HUES6 (cell line): ENCODE measurements at regions not wholly inside any gene's neighbourhood (a gene's known extent, or its start where the extent isn't known, plus 50 kb on each side); places are given as distances from the start of the nearest gene placed in this dataset.

Experiments used
- H3K27ac ChIP-seq: 2 replicates; pipeline ENCODE4 v1.7.0; 2013; ENCODE audit warnings: low read depth, mild to moderate bottlenecking, low read length, inconsistent platforms
- H3K27me3 ChIP-seq: 2 replicates; pipeline ENCODE4 v1.6.1; 2013; ENCODE audit warnings: low read length; ENCODE audit not compliant: control insufficient read depth, insufficient read depth
- H3K36me3 ChIP-seq: 2 replicates; pipeline ENCODE4 v1.6.1; 2013; ENCODE audit warnings: low read length; ENCODE audit not compliant: control insufficient read depth, insufficient read depth
- H3K4me1 ChIP-seq: 2 replicates; pipeline ENCODE4 v1.6.1; 2013; ENCODE audit warnings: low read length; ENCODE audit not compliant: control insufficient read depth, insufficient read depth
- H3K4me3 ChIP-seq: 2 replicates; pipeline ENCODE4 v1.5.1; 2013; ENCODE audit warnings: low read depth, low read length
- H3K9ac ChIP-seq: one replicate; pipeline ENCODE4 v1.6.1; 2013; ENCODE audit warnings: mild to moderate bottlenecking, low read length
- H3K9me3 ChIP-seq: 2 replicates; pipeline ENCODE4 v1.6.1; 2013; ENCODE audit warnings: low read depth, low read length; ENCODE audit not compliant: control insufficient read depth, insufficient read depth

- Histone ChIP-seq H3K4me3 (no peak overlapping the region), H3K36me3 (no peaks in the 10 kb centered on the region), H3K9me3 (peaks cover 18% of the 10 kb centered on the region), H3K27ac (no peak overlapping the region), H3K27me3 (no peaks in the 10 kb centered on the region), H3K9ac (no peak overlapping the region), H3K4me1 (no peaks in the 10 kb centered on the region)
These were observed 584.0 kb upstream of the TMPRSS15 start for GRCh38 chr21:18987520-18988026.

DNA sequence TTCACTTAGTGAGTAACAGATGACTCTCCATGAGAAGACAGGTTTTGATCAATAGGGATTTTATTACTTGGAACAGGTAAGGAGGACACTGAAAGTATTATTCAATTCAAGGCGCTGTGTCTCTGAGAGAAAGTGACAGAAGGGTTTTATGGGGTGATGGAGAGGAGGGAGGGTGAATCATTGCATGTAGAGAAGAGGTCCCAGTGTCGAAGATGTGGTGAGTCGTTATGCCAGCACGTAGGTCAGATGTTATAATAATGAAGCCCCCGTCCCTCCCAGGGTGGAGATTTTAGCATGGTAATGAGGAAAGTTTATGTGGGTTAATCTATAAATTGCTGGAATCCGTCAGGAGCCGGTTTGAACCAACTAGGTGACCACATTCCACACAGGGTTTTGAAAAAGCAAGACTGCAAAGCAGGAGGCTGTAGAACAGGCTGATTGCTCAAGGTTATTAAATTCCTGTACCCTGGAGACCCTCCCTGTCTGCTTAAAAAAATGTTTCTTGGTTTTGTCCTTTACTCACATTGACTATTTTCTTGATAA lies 586.4 kb upstream of the TMPRSS15 start:
- H3K36me3 ChIP-seq, result no peaks in the 10 kb centered on the region
- 0 out of 2 replicates have a peak, but pooled peaks cover 3% of the 10 kb centered on the region for H3K9me3 ChIP-seq
- H3K27me3 ChIP-seq, result no peaks in the 10 kb centered on the region
- H3K4me1 ChIP-seq, result no peaks in the 10 kb centered on the region
- H3K27ac ChIP-seq, result no peak overlapping the region
- no peak overlapping the region for H3K4me3 ChIP-seq
- H3K9ac ChIP-seq, result no peak overlapping the region

GRCh38 chr21:18991846-18992245 lies 588.3 kb upstream of the TMPRSS15 start:
- H3K4me1 ChIP-seq, result no peaks in the 10 kb centered on the region
- H3K27ac ChIP-seq, result no peak overlapping the region
- no peaks in the 10 kb centered on the region for H3K36me3 ChIP-seq
- H3K4me3 ChIP-seq, result no peak overlapping the region
- no peak overlapping the region for H3K9ac ChIP-seq
- H3K9me3 ChIP-seq, result 0 out of 2 replicates have a peak, but pooled peaks cover under 1% of the 10 kb centered on the region
- H3K27me3 ChIP-seq, result no peaks in the 10 kb centered on the region

GRCh38 chr21:19010251-19010650 lies 606.7 kb upstream of the TMPRSS15 start:
- no peak overlapping the region for H3K4me3 ChIP-seq
- H3K27me3 ChIP-seq, result no peaks in the 10 kb centered on the region
- H3K4me1 ChIP-seq, result no peaks in the 10 kb centered on the region
- H3K9me3 ChIP-seq, result no peaks in the 10 kb centered on the region
- H3K36me3 ChIP-seq, result no peaks in the 10 kb centered on the region
- no peak overlapping the region for H3K9ac ChIP-seq
- H3K27ac ChIP-seq, result no peak overlapping the region

DNA sequence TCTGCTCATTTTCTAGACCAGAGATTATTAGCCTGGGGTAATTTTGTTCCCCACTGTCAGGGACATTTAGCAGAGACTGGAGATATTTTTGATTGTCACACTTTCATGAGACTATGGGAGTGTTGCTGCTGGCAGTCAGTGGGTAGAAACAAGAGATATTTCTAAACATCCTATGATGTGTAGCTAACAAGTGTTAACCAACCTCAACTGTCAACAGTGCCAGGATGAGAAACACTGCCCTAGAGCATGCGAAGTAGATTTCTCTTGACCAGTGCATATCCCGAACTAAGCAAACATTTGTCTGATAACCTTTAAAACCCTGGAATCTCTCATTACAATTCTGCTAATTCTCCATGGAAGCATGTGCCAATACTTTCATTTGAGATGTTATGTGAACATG lies 607.4 kb upstream of the TMPRSS15 start:
- Histone ChIP-seq H3K27ac (no peak overlapping the region), H3K9ac (no peak overlapping the region), H3K4me1 (no peaks in the 10 kb centered on the region), H3K4me3 (no peak overlapping the region), H3K36me3 (no peaks in the 10 kb centered on the region), H3K27me3 (no peaks in the 10 kb centered on the region), H3K9me3 (no peaks in the 10 kb centered on the region)

- no peaks in the 10 kb centered on the region for H3K4me1 ChIP-seq
- H3K9me3 ChIP-seq, result no peaks in the 10 kb centered on the region
- H3K9ac ChIP-seq, result no peak overlapping the region
- no peaks in the 10 kb centered on the region for H3K36me3 ChIP-seq
- H3K27ac ChIP-seq, result no peak overlapping the region
- H3K27me3 ChIP-seq, result no peaks in the 10 kb centered on the region
- H3K4me3 ChIP-seq, result no peak overlapping the region
These were observed 607.9 kb upstream of the TMPRSS15 start for GRCh38 chr21:19011451-19011850.

DNA sequence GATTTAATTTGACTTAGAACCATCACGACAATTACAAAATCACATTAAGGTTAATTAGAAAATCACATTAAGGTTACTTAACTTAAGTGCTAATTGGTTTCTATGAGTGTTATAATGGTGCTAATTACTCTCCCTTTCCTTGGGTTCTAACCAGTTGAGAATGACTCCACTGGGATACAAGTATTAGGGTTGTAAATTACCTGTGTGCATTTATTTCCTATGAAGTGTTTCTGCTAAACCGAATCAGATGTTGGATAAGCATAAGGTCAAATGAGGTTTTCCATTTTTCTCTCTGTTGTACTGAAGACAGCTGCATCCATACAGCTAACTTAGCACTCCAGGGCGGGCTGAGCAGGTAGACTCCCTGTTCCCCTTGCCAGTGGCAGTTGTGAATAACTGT lies 610.3 kb upstream of the TMPRSS15 start:
- H3K27ac ChIP-seq, result no peak overlapping the region
- no peaks in the 10 kb centered on the region for H3K36me3 ChIP-seq
- no peak overlapping the region for H3K9ac ChIP-seq
- no peak overlapping the region for H3K4me3 ChIP-seq
- no peaks in the 10 kb centered on the region for H3K4me1 ChIP-seq
- no peaks in the 10 kb centered on the region for H3K27me3 ChIP-seq
- no peaks in the 10 kb centered on the region for H3K9me3 ChIP-seq

- H3K9me3 ChIP-seq, result no peaks in the 10 kb centered on the region
- no peaks in the 10 kb centered on the region for H3K4me1 ChIP-seq
- H3K36me3 ChIP-seq, result no peaks in the 10 kb centered on the region
- no peaks in the 10 kb centered on the region for H3K27me3 ChIP-seq
- no peak overlapping the region for H3K9ac ChIP-seq
- H3K27ac ChIP-seq, result no peak overlapping the region
- no peak overlapping the region for H3K4me3 ChIP-seq
These were observed 614.9 kb upstream of the TMPRSS15 start for GRCh38 chr21:19018529-19018928.

DNA sequence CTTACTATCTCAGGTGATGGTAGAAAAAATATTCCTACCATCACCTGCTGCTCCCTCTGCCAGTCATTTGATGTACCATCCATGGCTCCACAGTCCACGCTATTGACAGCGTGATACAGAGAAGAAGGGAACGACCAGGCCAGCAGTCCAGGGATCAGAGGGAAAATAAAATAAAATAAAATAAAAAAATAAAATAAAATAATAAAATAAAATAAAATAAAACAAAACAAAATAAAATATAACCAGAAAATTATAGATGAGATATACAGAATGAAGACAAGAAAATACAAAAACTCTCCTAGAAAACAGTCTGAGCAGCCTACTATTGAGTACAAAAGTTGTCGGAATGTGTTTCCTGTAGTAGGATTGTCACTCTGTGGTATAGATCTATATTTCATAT lies 619.4 kb upstream of the TMPRSS15 start:
- no peak overlapping the region for H3K27ac ChIP-seq
- no peak overlapping the region for H3K4me3 ChIP-seq
- H3K4me1 ChIP-seq, result no peaks in the 10 kb centered on the region
- H3K36me3 ChIP-seq, result no peaks in the 10 kb centered on the region
- H3K9ac ChIP-seq, result no peak overlapping the region
- no peaks in the 10 kb centered on the region for H3K27me3 ChIP-seq
- H3K9me3 ChIP-seq, result no peaks in the 10 kb centered on the region

GRCh38 chr21:19026911-19027310 lies 623.3 kb upstream of the TMPRSS15 start:
- Histone ChIP-seq H3K4me1 (no peaks in the 10 kb centered on the region), H3K36me3 (no peaks in the 10 kb centered on the region), H3K27ac (no peak overlapping the region), H3K4me3 (no peak overlapping the region), H3K9ac (no peak overlapping the region), H3K9me3 (no peaks in the 10 kb centered on the region), H3K27me3 (no peaks in the 10 kb centered on the region)

DNA sequence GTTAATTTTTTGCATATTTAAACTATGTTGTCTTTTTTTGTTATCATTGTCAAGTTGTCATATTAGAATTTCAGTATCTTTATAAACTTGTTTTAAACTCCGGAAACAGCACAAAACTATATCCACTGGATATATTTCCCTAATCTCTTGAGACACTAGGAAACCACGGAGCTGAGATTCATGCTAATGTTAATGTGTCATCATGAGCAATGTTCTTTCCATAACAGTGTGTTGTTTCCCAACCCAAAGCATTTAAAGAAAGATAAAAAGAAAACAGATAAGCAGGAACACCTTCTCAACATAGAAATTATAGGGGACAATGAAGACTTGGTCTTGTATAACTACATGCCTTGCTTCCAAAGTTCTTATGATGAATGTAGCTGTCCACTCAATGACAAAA lies 626.2 kb upstream of the TMPRSS15 start:
- H3K4me1 ChIP-seq, result no peaks in the 10 kb centered on the region
- no peak overlapping the region for H3K4me3 ChIP-seq
- H3K36me3 ChIP-seq, result no peaks in the 10 kb centered on the region
- no peaks in the 10 kb centered on the region for H3K9me3 ChIP-seq
- no peak overlapping the region for H3K27ac ChIP-seq
- H3K27me3 ChIP-seq, result no peaks in the 10 kb centered on the region
- H3K9ac ChIP-seq, result no peak overlapping the region

DNA sequence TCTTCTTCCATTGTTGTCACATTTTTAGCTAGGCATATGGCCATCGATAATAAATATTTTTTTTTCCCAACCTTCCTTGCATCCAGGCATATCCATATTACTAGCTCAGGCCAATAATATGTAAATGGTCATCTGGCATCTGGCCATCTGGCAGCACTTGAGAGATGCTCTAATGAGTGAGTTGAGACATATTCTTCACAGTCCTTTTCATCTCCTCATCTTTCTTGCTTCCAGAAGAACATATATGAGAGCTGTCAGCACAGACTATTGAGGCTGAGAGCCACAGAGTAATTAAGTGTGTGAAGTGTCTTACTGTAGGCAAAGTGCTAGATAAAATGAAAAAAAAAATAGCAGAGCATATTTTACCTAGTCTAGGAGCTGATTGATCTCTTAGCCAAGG lies 628.4 kb upstream of the TMPRSS15 start:
- H3K9me3 ChIP-seq, result no peaks in the 10 kb centered on the region
- no peaks in the 10 kb centered on the region for H3K36me3 ChIP-seq
- no peak overlapping the region for H3K4me3 ChIP-seq
- H3K4me1 ChIP-seq, result no peaks in the 10 kb centered on the region
- no peak overlapping the region for H3K27ac ChIP-seq
- no peak overlapping the region for H3K9ac ChIP-seq
- no peaks in the 10 kb centered on the region for H3K27me3 ChIP-seq
